NCI-H2107 treated with DMSO at 0.1 percent for 48 hours (cell line): ENCODE measurements at regions not wholly inside any gene's neighbourhood (a gene's known extent, or its start where the extent isn't known, plus 50 kb on each side); places are given as distances from the start of the nearest gene placed in this dataset.
"Not testable (repeated sequence)": the region's sequence is repeated elsewhere in the genome, so short reads cannot be mapped to it uniquely, and the experiment has no call there.

ENCODE experiments used
- DNase-seq: peaks from one replicate; lab custom pipeline; 2025; ENCODE audit not compliant: unreplicated experiment; lab: John Stamatoyannopoulos, UW

GRCh38 chr6:141463237-141463977 is 669.3 kb upstream of the GJE1 start:
- DNase-seq, result no peak

GRCh38 chr6:141460743-141461484 is 671.8 kb upstream of the GJE1 start:
- no peak for DNase-seq

GRCh38 chr6:141460245-141460644 is 672.5 kb upstream of the GJE1 start:
- DNase-seq, result not testable (repeated sequence)

GRCh38 chr6:141457984-141458383 is 674.7 kb upstream of the GJE1 start:
- not testable (repeated sequence) for DNase-seq

GRCh38 chr6:141452354-141452686 is 680.4 kb upstream of the GJE1 start:
- DNase-seq, result no peak

- DNase-seq, result no peak
These were observed 681.0 kb upstream of the GJE1 start for GRCh38 chr6:141451511-141452353.

GRCh38 chr6:141451181-141451510 is 681.6 kb upstream of the GJE1 start:
- no peak for DNase-seq

GRCh38 chr6:141445928-141446628 is 686.6 kb upstream of the GJE1 start:
- no peak for DNase-seq

GRCh38 chr6:141443668-141444289 is 688.9 kb upstream of the GJE1 start:
- DNase-seq, result no peak

- no peak for DNase-seq
These were observed 689.7 kb upstream of the GJE1 start for GRCh38 chr6:141443032-141443431.

- no peak for DNase-seq
These were observed 693.2 kb upstream of the GJE1 start for GRCh38 chr6:141439513-141439912.

GRCh38 chr6:141437685-141438084 is 695.0 kb upstream of the GJE1 start:
- no peak for DNase-seq

- DNase-seq, result no peak
These were observed 695.7 kb upstream of the GJE1 start for GRCh38 chr6:141437011-141437410.

- no peak for DNase-seq
These were observed 706.2 kb upstream of the GJE1 start for GRCh38 chr6:141426400-141426980.

GRCh38 chr6:141421378-141421777 is 711.3 kb upstream of the GJE1 start:
- DNase-seq, result no peak

GRCh38 chr6:141418076-141418475 is 714.6 kb upstream of the GJE1 start:
- no peak for DNase-seq

GRCh38 chr6:141415896-141416295 is 716.8 kb upstream of the GJE1 start:
- no peak for DNase-seq

GRCh38 chr6:141413196-141413595 is 719.5 kb upstream of the GJE1 start:
- no peak for DNase-seq

GRCh38 chr6:141406761-141407160 is 726.0 kb upstream of the GJE1 start:
- no peak for DNase-seq

- DNase-seq, result no peak
These were observed 728.9 kb upstream of the GJE1 start for GRCh38 chr6:141403827-141404226.
